Left colon (tissue), 2 donors: ENCODE measurements at regions not wholly inside any gene's neighbourhood (a gene's known extent, or its start where the extent isn't known, plus 50 kb on each side); places are given as distances from the start of the nearest gene placed in this dataset.

Experiments used
- ATAC-seq: fragments of 200-7000 bp; cut with Tn5 transposase; one replicate; pipeline ENCODE4 v1.9.1; 2020; ENCODE audit warnings: mild to moderate bottlenecking, moderate library complexity
- DNase-seq, 2 donors: peaks; one replicate each; pipeline ENCODE4 v3.0.0-alpha.2; 2020
- intact Hi-C, 2 donors: fragments of 100-400 bp; cut with DNase I in 1 of 2; cut with micrococcal nuclease in 1 of 2; formaldehyde crosslinking; loops; one replicate each; pipeline versions ENCODE4 v1.11.2 to v1.14.0; 2022; cut with DNase I, micrococcal nuclease
- donor health status: DM: no; HTN: no; CAD: no.
- donor health status: DM: yes; HTN: yes; CAD: no.

DNA sequence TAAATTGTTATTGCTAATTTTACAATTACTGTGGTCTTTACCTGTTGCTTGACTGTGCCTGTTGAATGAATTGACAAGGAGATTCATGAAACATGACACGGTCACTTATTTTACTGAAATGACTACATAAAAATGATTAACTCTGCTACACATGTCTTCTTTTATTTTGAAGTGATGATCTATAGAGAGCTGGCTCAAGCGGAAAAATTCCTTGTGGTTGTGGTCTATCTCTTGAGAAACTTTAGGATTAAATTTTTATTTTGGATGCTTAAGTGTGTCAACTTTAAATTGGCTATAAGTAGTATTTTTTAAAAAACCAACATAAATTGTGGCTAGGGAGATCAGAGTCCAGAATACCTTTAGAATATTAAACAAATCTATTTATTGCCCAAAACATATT, 131.8 kb upstream of the PITX2 start:
- DNase-seq: no peak
- no peak for ATAC-seq
- intact Hi-C loops: no loop called here

DNA sequence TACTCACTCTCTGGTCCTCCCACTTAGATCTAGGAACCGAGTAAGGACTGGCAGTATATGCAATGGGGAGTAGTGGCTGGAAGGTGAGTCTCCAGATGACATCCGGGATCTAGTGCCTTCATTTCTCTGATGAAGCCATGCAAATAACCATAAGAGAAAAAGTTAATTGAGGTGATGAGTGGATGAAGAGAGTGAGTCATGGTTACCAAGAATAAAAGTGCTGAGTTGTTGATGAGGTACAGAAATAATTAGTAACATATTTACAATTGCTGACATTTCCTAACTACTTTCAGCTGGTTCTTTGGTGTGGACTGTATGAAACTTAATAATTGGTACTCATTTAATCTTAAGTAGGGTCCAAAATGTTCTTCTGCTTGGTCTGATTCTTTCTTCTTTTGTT, 146.7 kb upstream of the PITX2 start:
- no peak for ATAC-seq
- no peak for DNase-seq
- intact Hi-C loops: no loop called here

DNA sequence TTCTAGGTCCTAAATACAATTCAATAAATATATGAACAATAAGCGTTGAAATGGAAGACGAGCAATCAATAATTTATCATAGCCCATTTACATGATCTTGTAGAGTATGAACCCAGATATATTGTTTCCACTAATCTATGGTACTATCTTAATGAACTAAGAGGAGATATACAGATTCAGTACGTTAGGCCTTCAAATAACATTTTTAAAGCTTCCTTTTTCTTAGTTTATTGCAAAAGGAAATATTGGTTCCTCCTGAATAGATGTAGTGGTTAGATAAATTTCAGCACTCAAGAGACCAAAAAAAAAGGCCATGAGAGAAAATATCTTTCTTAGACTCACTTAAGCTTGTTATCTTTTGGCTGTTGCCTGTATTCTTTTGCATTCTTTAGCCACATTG, 147.5 kb upstream of the PITX2 start:
- DNase-seq (no peak), ATAC-seq (no peak)
- intact Hi-C loops: no loop called here

DNA sequence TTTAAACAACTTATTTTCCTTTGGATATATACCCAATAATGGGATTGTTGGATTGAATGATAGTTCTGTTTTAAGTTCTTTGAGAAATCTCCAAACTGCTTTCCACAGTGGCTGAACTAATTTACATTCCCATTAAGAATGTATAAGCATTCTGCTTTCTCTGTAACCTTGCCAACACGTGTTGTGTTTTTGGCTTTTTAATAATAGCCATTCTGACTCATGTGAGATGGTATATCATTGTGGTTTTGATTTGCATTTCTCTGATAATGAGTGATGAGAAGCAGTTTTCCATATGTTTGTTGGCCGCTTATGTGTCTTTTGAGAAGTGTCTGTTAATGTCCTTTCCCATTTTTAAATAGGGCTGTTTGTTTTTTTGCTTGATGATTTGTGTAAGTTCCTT, 155.6 kb upstream of the PITX2 start:
- intact Hi-C loops: no loop called here
- ATAC-seq (no peak), DNase-seq (no peak)

GRCh38 chr4:110780538-110780937, 157.7 kb upstream of the PITX2 start:
- DNase-seq (no peak), ATAC-seq (no peak)
- intact Hi-C loops: no loop called here

GRCh38 chr4:110781944-110782343, 159.1 kb upstream of the PITX2 start:
- ATAC-seq: no peak

DNA sequence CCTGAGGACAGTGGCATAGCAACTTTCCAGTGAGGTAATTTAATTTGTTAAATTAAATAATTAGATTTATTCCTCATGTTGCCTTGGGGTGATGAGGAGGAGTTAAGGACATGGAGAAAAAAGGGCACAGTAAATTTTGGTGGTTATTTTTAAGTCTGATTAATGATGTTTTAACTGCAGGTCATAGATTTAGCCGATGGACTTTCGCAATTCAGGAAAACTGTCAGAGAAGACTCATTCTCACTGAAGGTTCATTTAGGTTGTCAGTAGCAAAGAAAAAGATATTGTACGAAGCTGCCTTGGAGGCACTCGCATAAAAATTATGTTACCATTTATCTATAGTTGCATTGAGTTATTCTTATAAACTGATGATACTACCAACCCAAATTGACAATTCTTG, 164.2 kb upstream of the PITX2 start:
- no peak for DNase-seq
- intact Hi-C loops: no loop called here
- ATAC-seq: no peak

More at GRCh38 chr4:110781944-110782343, 159.1 kb upstream of the PITX2 start:
- intact Hi-C loops: no loop called here
- DNase-seq: no peak

- intact Hi-C loops: no loop called here
- ATAC-seq (no peak), DNase-seq (no peak)
Observed at GRCh38 chr4:110787707-110788106, 164.8 kb upstream of the PITX2 start.

DNA sequence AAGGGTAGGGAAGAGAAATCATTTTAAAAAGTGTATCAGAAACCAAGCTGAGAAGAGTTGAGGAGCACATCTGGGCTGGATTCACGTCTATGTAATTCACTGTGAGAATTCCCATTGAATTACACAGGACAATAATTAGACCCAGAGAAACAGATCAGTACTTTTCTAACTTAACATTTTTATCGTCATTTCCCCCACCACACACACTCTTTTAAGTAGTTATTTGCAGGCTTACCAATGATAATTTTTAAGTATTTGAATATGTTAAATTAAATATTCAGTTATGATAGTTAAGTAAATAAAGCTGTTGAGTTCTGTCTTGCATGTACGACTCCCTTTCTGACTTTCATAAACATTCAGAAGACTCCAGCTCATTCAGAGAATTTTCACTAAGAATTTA, 165.4 kb upstream of the PITX2 start:
- intact Hi-C loops: no loop called here
- DNase-seq (no peak), ATAC-seq (no peak)

- ATAC-seq (no peak), DNase-seq (no peak)
- intact Hi-C loops: no loop called here
Observed at GRCh38 chr4:110792036-110792435, 169.2 kb upstream of the PITX2 start.

- DNase-seq (no peak), ATAC-seq (no peak)
- intact Hi-C loops: no loop called here
Observed at GRCh38 chr4:110793381-110793801, 170.5 kb upstream of the PITX2 start.

- intact Hi-C loops: no loop called here
- ATAC-seq: no peak
- DNase-seq: no peak
Observed at GRCh38 chr4:110793890-110794554, 171.1 kb upstream of the PITX2 start.

DNA sequence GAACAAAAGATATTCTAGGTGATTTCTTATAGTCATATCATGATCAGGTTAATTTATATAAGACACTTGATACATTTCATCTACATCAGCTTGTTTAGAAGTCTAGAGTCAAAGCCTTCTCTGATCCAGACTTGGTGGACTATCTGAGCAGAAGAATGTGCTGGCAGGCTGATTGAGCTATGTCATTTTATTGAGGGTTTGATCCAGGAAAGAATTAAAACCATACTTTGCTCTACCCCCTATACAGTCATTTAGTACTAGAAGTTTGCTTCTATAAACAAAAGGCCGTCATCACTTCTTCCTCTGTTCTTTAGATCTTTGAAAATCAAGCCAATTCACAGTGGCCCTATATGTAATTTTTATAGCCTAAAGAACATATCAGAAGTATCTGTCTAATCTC, 173.1 kb upstream of the PITX2 start:
- intact Hi-C loops: no loop called here
- DNase-seq: no peak
- no peak for ATAC-seq

DNA sequence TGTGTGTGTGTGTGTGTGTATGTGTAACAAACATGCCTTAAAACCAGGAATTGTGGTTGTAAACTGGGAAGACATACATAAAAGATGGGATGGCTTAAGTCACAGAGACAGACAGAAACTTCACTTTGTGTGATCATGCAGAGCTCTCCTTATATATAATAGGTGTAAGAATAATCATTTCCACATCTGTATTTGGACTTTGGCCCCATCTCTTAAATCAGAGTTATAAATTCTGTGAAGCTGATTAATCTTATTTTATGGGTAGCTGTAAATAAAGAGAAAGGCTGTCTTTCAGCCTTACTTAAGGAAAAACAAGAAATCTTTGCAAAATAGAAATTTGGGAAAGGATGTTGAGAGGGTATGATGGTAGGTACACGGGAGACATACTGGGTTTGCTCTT, 174.6 kb upstream of the PITX2 start:
- intact Hi-C loops: no loop called here
- DNase-seq: no peak
- ATAC-seq: no peak

DNA sequence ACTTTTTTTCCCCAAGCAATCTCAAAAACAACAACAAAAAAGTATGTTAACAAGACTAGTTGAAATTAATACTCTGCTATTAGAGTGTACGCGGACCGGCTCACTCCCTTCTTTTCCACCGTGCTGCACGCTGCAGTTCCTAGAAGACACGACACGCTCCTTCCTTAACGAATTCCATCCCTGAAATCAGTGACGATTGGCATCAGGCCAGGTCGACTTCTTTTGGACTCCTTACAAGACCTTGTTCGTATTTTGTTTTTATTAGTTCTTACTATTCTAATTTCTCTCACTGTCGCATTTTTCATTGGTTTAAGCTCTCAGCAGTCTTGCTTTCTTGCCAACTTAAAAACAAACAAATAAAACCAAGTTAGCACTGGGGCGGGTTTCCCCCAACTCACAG, 175.8 kb upstream of the PITX2 start:
- peak in 1 of 2 donors; percentile 7 for DNase-seq
- no peak for ATAC-seq
- intact Hi-C loops: no loop called here

- DNase-seq (no peak), ATAC-seq (no peak)
- intact Hi-C loops: no loop called here
Observed at GRCh38 chr4:110799211-110799610, 176.3 kb upstream of the PITX2 start.

- ATAC-seq (no peak), DNase-seq (no peak)
- intact Hi-C loops: no loop called here
Observed at GRCh38 chr4:110801591-110801990, 178.7 kb upstream of the PITX2 start.

GRCh38 chr4:110808351-110808878, 185.5 kb upstream of the PITX2 start:
- DNase-seq (no peak), ATAC-seq (peak; percentile 99)
- intact Hi-C loops: no loop called here

GRCh38 chr4:110815950-110816349, 193.1 kb upstream of the PITX2 start:
- DNase-seq (no peak), ATAC-seq (no peak)
- intact Hi-C loops: no loop called here

DNA sequence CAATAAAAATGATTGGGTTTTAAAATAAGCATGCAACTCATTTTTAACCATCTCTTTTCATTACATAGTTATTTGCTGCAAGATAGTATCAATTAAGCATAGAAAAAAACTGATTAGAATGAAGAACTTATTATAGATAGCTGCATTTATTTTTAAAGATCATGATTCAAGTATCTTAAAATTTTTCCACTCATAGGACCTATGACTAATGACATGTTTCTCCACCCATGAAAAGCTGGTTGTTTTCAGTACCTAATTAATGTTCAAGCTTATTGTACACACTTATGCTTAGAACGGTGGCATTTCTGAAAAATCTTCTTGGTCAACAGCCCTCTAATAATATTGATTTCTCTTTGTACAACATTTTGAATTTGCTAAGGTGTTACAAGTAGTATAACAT, 193.5 kb upstream of the PITX2 start:
- intact Hi-C loops: no loop called here
- DNase-seq (no peak), ATAC-seq (no peak)

- DNase-seq (no peak), ATAC-seq (no peak)
- intact Hi-C loops: no loop called here
Observed at GRCh38 chr4:110821186-110821585, 198.3 kb upstream of the PITX2 start.
